ENCODE measurements at regions not wholly inside any gene's neighbourhood (a gene's known extent, or its start where the extent isn't known, plus 50 kb on each side); places are given as distances from the start of the nearest gene placed in this dataset.

- TF ChIP-seq CTCF (conservative IDR thresholded peaks at IDR 0.05) (no peak), ZFX (IDR thresholded peaks at IDR 0.05) (no peak)
Measured at GRCh38 chr11:20274031-20274430, 89.5 kb upstream of the HTATIP2 start.
